Esophagus squamous epithelium (tissue), 4 donors: ENCODE measurements at regions not wholly inside any gene's neighbourhood (a gene's known extent, or its start where the extent isn't known, plus 50 kb on each side); places are given as distances from the start of the nearest gene placed in this dataset.

ENCODE experiments used
- POLR2A ChIP-seq, 4 donors: fragments of 450-650 bp; IDR thresholded peaks; one replicate each; pipeline ENCODE4 v1.6.1; 2017; ENCODE audit warnings: antibody characterized with exemption in 4 of 4, mild to moderate bottlenecking in 4 of 4, moderate library complexity in 3 of 4
- TF ChIP-seq, protein P1 (sequence below), 6 experiments: fragments of 450-650 bp in 4 of 6; fragments of 200-600 bp in 2 of 6; sonication (generic) in 2 of 6; IDR thresholded peaks; one replicate each; pipeline ENCODE4 v1.5.1; 2016 to 2019; ENCODE audit warnings: antibody characterized with exemption in 6 of 6, mild to moderate bottlenecking in 4 of 6, moderate library complexity in 4 of 6

DNA sequence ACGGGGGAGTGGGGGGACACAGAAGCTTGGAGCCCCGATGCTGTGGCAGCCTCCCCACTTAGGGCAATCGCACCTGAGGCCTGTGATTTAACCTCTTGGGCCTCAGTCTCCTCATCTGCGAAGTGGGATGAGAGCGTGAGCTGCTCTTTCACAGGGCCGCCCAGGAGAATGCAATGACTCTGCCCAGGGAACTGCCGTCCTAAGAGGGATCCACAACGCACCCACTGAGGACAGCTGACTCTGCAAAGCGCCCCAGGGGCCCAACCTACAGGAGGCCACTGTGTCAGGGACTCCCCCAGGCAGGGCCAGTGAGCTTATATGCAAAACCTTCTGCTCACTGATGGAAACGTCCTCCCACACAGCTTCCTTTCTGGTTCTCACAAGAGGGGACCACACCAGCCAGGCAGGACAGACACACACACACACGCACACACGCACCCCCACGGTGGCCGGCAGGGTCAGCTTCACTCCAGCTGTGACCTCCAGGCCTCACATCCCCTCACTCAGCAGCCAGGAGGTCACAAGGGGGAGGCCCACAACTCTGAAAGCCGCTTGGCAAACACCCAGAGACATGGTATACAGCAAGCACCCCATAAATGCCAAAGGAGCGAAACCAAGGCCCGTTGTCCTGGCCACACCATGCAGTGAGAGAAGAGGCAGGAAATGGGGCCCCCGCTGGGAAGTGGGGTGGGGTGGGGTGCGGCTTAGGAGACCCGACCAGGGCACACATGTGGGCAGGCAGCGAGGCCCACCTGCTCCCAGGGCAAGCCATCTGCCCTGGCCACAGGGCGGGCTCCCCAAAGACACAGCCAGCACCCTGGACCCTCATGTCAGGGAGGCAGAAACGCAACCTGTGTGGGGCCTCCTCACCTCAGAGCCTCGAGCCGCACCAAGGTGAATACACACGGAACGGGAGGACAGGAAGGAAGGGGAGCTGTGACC lies 73.3 kb downstream of the NCOR2 start:
- TF ChIP-seq, protein P1, sequence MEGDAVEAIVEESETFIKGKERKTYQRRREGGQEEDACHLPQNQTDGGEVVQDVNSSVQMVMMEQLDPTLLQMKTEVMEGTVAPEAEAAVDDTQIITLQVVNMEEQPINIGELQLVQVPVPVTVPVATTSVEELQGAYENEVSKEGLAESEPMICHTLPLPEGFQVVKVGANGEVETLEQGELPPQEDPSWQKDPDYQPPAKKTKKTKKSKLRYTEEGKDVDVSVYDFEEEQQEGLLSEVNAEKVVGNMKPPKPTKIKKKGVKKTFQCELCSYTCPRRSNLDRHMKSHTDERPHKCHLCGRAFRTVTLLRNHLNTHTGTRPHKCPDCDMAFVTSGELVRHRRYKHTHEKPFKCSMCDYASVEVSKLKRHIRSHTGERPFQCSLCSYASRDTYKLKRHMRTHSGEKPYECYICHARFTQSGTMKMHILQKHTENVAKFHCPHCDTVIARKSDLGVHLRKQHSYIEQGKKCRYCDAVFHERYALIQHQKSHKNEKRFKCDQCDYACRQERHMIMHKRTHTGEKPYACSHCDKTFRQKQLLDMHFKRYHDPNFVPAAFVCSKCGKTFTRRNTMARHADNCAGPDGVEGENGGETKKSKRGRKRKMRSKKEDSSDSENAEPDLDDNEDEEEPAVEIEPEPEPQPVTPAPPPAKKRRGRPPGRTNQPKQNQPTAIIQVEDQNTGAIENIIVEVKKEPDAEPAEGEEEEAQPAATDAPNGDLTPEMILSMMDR (IDR thresholded peaks at IDR 0.05) = no peak
- no peak for TF ChIP-seq POLR2A (IDR thresholded peaks at IDR 0.05)
